Right kidney (tissue), 1 donor: ENCODE measurements at regions not wholly inside any gene's neighbourhood (a gene's known extent, or its start where the extent isn't known, plus 50 kb on each side); places are given as distances from the start of the nearest gene placed in this dataset.

Experiments used
- DNase-seq: peaks from one replicate; pipeline ENCODE4 v3.0.0-alpha.2; 2016

GRCh38 chr7:85634951-85635350, 448.1 kb upstream of the SEMA3D start:
- DNase-seq: no peak

- no peak for DNase-seq
Measured at GRCh38 chr7:85630904-85631600, 444.2 kb upstream of the SEMA3D start.

DNA sequence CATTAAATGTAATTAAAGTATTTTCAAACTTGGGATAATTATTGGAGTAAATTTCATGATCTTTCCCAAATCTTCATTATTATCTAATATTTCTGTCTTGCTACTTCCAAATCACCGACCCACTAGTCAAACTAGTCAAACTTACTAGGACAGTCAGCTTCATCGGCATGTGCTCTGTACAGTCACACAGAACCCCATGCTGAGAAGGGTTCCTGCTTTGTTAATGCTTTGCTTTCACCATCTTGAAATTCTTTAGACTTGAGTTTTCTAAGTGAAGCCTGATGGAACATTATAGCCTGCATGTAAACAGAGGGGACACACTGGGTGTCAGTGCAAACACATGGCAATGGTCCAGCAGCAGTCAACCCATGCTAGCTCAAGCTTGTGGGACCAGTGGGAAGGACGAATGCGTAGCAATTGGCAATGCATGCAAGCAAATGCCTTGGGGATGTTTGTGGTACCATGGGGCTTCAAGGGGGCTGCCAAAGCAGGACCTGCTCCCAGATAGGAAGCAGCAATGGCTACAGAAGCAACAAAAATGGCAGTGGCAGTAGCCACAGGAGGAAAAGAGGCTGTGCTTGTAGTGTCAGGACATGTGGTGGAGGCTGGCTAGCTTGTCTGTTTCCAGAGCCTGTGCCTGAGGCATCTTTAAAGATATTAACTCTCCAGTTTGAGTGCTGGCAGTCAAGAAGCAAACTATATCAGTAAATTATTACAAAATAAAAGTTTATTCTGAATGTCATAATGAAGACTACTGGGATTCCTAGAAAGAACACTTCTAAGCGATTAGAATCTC, 441.1 kb upstream of the SEMA3D start:
- no peak for DNase-seq

DNA sequence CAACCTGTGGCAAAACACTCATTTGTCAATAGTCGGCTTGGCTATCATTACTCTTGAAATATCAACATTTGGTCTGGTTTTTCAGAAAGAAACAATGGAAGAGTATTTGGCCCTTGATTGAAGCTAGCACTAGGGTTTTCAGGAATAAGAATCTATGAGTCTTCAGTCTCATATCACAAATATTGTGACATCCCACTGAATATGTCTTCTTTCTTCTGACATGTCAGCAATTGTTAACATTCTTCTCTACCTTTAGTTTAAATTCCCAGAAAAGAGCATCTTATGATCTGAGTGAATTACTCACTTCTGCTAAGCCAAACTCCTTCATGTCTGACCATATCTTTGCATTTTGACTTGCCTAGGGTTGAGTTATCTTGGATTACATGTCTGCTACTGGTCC, 435.2 kb upstream of the SEMA3D start:
- no peak for DNase-seq

GRCh38 chr7:85620936-85621685, 434.3 kb upstream of the SEMA3D start:
- no peak for DNase-seq

- no peak for DNase-seq
Measured at GRCh38 chr7:85619236-85619635, 432.4 kb upstream of the SEMA3D start.

GRCh38 chr7:85614684-85615083, 427.8 kb upstream of the SEMA3D start:
- no peak for DNase-seq

DNA sequence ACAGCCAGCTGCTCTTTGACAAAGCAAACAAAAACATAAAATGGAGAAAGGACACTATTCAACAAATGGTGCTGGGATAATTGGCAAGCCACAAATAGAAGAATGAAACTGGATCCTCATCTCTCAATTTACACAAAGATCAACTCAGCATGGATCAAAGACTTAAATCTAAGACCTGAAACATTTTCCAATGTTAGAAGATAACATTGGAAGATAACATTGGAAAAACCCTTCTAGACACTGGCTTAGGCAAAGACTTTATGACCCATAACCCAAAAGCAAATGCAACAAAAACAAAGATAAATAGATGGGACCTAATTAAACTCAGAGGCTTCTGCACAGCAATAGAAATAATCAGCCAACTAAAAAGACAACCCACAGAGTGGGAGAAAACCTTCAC, 425.7 kb upstream of the SEMA3D start:
- DNase-seq: no peak

DNA sequence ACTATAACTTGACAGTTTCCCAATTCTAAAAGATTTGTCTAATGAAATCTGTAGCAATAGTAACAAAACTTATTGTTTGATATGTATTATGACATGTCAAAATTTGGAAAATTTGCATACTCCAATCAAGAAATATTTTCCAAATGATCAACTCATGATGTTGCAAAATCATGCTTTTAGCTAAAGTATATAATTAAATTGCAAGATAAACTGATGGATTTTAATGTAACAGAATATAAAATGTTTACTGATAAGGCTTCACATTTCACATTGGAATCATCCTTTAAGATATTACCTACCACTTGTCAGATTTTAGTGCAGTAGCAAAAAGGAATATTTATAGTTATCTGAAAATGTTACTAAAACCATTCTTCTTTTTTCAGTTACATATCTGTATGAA, 421.9 kb upstream of the SEMA3D start:
- no peak for DNase-seq

GRCh38 chr7:85602196-85602595, 415.3 kb upstream of the SEMA3D start:
- DNase-seq: no peak

DNA sequence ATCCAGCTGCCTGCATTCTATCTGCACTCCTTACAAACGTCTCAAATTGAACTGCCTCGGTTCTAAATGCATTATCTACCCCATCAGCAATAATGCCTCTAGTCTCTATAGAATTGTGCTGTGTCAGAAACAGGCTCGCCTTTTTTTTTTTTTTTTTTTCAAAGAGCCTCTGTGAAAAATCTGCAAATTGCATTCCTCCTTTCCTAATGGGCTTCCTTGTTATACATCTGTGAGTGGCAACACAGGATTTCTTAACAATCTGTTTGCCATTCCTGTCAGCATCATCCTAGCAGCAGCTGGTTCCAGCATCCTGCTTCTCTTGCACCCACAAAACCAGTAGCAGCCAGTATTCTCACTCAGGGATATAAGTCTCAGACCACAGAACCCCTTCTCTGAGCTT, 413.5 kb upstream of the SEMA3D start:
- no peak for DNase-seq

GRCh38 chr7:85596827-85597226, 410.0 kb upstream of the SEMA3D start:
- DNase-seq: no peak

DNA sequence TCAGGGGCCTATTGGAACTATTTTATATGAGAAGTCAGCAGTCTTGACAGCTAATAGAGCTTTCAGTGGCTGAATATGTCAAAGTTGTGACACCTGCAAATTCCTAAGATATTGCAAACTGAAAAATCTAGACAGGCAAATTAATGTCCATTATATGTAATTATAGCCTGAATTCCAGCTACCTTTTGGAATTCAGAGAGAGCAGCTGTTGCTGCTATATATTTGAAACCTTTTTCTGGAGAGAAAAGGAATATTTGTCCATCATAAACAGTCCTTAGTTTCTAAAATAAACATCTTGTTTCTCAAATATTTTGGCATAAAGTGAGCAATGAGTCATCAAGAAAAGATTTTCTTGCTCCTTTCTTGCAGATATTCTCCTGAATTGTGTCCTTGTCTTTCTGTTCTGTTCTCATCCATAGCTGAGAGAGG, 408.9 kb upstream of the SEMA3D start:
- DNase-seq: no peak

- DNase-seq: no peak
Measured at GRCh38 chr7:85593355-85593754, 406.5 kb upstream of the SEMA3D start.

DNA sequence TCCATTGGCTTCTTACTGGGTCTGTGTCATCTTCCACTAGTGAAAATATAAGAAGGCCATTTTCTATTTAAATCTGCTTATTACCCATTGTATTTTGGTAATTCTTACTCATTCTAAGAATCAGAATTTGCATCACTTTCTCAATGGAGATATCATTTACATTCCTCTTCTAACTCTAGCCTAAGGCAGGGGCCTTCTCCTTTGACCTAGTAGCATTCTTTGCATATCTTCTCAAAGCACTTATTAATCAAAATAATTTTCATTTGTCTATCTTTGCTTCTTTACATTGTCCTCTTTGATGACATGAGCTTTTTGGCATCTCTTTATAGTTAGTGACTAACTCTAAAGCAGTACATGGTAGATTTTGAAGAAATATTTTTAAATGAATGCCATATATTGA, 400.9 kb upstream of the SEMA3D start:
- DNase-seq: no peak

- no peak for DNase-seq
Measured at GRCh38 chr7:85586091-85586490, 399.2 kb upstream of the SEMA3D start.

DNA sequence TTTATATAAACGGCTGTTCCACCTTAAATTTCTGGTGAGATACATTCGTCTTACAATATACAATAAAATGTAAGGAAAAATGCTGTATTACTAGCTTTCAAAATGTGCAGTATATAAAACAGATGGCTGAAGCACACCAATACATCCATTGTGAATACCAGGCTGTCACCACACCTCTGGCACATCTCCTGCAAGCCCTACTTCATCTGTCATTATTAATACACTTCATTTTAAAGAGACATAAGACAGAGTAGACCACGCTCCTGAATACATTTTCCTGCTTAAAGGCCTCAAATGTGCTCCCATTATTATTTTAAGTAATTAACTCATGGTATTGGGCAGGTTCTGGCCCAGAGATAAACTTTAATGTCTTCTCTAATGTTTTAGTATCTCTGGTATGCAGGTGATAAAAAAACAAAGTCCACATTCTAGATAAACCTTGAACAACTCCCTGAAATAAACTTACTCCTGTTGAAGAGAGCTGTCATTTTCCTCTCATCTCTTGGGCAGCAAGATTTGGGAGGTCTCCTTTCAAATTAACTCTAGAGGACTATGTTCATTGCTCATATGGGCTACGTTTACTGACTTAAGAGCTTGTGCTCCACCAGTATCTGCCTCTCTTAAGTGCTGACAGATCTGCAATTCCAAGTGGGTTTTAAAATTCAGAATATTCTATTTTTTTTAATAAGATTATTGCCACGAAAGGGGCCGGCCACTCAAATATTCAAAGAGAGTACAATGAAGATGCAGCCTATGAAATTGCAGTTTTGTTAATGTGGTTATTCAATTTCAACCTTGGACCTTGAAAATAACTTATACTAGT, 396.5 kb upstream of the SEMA3D start:
- no peak for DNase-seq

- DNase-seq: no peak
Measured at GRCh38 chr7:85573844-85574243, 387.0 kb upstream of the SEMA3D start.

DNA sequence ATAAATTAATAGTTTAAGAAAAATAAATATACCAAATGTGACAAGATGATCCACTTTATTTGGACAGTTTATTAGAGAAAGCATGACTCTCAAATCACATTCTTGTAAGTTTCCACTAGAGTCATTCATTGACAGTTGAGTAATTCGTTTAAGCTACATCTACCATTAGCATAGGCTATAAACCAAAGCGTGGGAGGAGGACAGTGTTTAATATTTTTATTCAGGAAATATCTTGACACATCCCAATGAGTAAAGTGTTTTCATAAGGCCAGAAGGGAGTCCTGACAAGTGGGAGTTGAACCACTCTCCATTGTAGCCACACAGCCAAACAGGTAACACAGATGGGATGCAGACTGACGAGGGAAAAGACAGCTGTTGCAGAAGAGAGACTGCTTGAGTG, 386.5 kb upstream of the SEMA3D start:
- DNase-seq: no peak

DNA sequence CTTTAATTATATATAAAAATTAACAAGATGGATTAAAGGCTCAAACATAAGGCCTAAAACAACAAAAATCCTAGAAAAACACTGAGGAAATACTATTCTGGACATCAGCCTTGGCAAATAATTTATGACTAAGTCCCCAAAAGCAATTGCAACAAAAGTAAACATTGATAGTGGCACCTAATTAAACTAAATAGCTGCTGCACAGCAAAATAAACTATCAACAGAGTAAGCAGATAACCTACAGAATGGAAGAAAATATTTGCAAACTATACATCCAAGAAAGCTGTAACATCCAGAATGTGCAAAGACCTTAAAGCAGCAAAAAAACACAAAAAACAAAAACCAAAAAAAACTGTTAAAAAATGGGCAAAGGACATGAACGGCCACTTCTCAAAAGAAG, 384.0 kb upstream of the SEMA3D start:
- no peak for DNase-seq

DNA sequence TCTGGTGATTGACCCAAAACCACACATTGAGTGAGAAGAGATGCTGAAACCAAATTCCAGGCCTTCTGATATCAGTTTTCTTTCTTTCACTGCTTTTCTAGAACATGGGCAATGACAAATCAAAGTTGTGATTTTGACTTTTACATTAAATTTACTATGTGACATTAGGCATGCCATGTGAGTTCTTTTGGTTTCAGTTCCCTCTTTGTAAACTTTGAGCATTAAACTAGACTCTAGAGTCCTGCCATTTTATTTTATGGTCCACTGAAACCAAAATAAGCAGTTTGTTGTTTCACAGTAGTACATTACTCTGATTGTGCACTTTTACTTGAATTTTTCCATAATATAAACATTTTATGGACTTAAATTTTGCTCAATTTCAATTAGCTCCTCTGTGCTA, 381.1 kb upstream of the SEMA3D start:
- DNase-seq: no peak

GRCh38 chr7:85566095-85566794, 379.4 kb upstream of the SEMA3D start:
- DNase-seq: no peak
